Fibroblast of peridontal ligament (primary cell): ENCODE measurements at regions not wholly inside any gene's neighbourhood (a gene's known extent, or its start where the extent isn't known, plus 50 kb on each side); places are given as distances from the start of the nearest gene placed in this dataset.
A peak's percentile ranks its signal among the peaks of the same experiment; 100 is the strongest.

ENCODE experiments used
- DNase-seq: peaks from one replicate; pipeline ENCODE4 v3.0.0-alpha.2; 2010; ENCODE audit errors: extremely low read depth

DNA sequence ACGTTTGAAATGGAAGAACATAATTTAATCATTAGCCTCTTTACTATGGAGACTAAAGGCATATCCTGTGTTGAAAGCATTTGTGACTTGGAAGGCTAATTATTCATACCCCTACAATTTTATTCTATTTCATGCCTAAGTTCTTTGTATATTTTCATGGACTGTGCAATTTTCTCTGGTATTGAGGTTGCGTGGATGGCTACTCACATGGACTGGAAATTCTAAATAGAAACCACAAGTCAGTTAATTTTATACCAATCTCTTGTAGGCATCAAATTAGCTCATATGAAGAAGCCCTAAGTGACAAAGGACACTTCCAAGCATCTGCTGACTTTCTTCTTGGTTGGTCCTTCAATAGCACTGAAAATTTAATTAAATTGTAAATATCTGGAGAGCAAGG is 1353.5 kb downstream of the ROBO1 start:
- DNase-seq: no peak

DNA sequence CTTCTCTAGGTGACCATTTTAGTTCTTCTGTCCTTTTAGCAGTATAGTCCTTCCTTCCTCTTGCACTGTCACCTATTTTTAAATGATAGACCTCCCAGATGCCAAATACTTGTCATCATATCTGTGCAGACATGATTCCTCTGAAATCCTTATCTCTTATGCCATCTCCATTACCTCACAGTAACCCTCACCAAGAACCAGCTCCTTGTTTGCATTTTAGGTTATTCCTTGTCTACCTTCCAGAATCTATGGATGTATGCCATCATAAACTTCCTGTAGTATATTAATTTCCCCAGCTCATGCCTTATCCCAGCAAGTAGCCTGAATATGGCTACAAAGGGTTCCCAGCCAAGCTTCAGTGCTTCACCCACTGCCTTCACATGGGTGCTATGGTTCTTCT is 1347.2 kb downstream of the ROBO1 start:
- DNase-seq: no peak

DNA sequence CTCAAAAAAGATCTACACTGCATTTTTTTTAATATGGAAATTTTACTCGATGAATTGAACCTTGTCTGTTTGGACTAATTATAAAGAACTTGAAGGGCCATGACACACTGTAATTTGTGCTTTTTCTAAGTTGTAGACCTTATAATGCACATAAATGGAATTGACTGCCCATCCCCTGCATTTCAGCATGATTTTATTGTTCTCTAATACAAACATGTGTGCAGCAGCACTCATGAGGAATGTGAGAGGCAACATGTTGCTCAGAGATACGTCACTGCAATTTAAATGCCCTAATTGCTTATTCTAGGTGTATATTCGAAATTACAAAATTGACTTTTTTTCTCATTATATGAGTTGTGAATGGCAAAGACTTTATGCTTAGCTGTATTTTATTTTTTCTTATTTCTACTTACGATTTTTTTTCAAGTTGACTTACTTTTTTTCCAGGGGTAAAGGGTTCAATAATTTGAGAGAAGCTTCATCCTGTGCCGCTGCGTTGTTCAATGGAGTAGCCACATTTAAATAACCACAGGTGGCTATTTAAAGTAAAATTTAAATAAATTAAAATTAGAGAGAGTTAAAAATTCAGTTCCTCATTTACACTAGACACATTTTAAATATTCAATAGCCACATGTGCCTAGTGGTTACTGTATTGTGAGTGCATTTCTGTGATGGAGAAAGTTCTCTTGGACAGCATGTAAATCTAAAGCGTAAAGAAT is 1346.4 kb downstream of the ROBO1 start:
- no peak for DNase-seq

DNA sequence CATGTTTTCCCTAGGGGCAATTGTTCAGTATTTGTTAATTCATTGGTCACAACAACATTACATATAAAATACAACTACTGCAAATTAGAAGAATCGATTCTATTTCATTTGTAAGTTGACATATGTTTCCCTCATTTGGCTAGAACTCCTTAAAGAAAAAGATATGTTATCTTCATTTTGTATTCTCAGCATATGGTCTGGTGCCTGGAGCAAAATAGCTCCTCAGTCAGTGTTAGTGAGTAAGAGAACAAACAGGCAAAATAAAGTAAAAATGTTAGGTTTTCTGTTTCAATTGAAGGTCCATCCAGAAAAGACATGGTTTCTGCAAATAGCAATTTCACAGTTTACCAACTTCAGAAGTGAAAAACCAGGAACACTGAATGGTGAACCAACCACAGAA is 1343.1 kb downstream of the ROBO1 start:
- DNase-seq: no peak

DNA sequence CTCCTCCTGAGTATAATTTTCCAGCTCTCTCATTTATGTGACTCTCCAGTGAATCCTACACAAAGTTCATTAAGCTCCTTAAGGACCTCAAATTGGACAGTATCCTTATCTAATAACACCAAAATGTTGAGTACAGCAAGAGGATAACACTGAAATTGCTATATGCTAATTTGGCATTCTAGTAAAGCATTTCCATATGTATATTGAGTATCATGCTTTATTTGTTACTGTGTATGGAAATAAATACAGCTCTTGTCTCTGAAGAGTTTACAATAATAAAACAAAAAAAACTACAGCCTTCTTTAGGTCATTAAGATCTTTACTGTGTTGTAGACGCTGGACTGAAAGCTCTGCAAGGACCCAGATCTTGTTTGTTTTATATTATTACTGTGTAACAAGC is 1341.3 kb downstream of the ROBO1 start:
- DNase-seq: no peak

DNA sequence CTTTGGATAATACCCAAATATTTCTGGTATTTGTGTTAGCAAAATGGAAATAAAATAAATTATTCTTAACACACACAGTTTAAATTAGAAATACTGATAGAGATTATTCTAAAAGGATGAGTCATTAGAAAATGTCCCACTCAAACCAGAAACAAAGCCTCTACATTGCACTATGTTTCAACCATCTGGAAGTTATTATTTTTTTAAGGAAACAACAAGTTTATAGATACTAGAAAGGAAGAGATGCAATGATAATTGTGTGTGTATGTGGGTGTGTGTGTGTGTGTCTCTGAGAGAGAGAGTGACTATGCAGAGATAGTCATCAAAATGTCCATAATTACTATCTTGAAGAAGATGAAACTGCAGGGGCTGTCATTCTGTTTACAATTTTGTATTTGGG is 1340.5 kb downstream of the ROBO1 start:
- peak; percentile 1 for DNase-seq

DNA sequence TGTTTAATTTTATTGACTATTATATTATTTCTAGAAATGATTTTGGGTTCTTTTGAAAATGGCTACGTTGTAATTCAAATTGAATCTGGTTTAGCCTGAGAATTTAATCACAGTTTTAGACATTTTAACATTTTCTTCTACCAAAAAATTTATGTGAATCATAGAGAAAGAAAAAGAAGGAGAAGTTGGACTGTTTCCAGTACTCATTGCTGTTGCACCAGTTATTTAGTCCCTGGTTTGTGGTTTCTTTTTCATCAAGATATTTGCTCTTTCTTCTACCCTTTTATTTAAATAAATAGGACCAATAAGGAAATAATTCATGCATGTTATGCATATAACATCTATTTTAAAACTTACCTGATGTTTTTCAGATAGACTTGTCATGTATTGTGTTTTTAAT is 1337.1 kb downstream of the ROBO1 start:
- DNase-seq: no peak

DNA sequence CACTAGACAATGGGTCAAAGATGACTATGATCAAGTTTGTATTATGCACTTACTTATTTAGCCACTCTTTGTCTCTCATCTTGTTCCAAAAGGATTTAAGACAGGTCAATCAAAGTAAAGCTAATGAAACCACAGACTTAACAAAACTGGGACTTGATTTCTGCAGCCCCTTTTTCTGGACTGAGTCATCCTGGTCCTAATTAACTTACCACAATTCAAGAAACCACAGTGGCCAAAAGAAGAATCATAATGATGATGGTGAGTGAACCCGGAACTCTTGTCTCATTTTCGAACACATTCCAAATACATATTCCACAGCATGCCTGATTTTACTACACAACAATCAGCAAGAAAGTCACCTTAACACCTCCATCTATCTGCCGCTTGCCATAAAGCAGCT is 1333.0 kb downstream of the ROBO1 start:
- DNase-seq: peak; percentile 1

DNA sequence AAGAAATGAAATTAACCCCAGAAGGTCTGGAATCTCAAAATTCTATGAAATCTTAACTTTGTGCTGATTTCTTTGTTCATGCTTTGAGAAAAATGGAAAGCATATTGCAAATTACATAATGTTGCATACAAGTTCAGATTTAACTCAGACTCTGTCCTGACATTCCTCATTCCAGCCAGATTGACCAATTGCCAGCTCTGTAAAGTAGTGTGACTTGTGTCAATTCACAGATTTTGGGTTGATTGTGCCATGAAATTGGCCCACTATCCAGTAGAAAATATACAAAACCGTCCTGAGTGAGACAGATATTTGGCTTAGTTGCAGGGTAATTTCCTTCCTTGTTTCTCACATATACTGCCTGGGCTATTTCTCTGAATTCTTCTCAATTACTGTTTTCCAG is 1312.6 kb downstream of the ROBO1 start:
- no peak for DNase-seq

DNA sequence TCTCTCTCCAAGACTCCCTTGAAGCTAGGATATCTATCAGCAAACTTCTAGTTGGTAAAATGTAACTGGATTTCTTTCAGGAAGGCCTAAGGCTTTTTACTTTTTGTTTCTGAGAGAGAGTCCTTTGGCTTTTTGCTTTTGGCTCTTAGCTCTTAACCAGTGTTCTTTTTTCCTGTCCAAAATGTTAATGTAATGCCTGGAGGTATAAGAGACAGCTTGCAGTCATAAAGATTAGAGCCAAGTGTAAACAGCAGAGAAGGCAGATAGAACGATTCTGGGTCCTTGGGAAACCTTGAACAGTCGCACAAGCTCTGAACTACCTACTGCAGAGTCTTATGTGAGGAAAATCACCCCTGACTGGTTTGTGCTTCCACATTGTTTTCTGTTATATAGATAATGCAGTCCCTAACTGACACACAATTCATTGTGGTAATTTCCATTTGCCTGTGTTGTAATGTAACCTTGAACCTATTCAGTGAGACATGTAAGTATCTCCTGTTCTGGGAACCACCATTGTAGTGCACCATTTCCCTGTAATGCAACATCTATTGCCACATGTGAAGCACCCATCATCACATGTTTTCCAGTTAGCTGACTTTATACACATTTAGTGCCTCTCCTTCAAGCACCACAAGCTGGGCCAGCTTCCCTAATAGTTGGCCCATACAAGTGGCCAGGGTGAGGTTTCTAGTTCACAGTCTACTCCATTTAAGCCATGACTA is 1311.9 kb downstream of the ROBO1 start:
- no peak for DNase-seq

DNA sequence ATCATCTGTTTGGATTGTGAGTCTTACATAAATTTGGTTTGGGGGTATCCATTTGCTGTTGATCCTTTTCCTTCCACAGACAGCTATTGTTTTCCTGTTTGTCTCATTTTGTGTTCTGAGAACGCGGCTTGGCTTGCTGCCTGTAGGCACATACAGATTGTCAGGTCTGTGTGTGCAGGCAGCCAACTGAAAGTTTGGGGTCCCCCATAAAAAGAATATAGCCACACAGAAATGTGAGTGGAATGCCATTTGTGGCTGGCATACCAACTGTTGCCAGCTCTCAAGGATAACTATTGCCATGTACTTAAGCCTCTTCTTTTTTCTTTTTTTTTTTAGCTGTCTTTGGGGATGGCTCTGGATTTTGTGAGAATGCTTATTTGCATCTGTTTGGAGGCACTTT is 1308.0 kb downstream of the ROBO1 start:
- no peak for DNase-seq

DNA sequence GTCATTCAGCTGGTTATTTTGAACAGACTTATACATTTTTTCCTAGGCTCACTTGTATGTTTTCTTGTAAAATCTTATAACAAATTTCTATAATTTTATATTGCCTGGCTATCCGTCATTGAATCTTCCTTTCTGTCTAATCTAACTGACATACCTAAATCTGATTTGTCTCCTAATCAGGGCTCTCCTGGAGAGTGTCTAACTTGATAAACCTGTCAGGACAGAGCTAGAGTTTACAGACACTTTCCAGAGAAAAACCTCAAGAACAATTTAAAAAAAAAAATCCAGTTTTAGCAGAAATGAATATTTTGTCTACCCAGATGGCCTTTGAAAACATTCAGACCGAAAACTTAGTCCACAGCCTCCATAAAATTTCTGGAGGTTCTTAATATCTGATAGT is 1305.8 kb downstream of the ROBO1 start:
- DNase-seq: no peak

DNA sequence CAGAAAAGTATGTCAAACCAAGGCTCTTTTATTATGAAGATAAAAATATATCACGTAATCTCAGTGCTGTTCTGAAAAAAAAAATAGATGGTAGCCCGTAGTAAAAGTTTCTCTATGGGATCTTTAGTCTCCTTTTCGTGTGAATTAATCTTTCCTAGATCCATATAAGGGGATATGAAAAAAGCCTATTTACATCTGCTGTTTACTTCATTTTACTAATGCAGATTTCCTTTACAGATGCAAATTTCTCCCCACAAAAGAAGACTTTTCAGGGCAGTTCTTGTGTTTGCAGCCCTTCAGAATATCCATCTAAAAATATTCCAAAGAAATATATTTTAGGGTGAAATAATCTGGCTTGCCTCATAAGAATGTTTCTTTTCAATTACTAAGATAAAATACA is 1291.7 kb downstream of the ROBO1 start:
- no peak for DNase-seq

DNA sequence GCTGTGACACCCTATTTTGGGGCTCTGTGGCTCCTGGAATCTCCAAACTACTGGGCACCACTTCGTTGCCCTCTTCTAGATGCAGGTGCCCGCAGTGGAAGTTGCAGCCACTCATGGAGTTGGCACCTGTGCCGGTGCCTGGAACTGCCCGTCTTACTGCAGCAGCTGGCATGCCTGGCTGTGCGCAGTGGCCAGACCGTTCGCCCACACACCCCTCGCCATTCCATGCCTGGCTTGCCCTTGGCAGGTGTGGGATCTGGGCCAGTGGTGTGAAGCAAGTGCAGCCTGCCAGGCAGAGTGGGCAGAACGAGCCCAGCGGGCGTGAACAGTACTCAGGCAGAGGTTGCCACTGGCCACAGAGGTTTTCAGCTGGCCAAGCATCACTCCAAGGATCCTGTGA is 1286.7 kb downstream of the ROBO1 start:
- DNase-seq: no peak

DNA sequence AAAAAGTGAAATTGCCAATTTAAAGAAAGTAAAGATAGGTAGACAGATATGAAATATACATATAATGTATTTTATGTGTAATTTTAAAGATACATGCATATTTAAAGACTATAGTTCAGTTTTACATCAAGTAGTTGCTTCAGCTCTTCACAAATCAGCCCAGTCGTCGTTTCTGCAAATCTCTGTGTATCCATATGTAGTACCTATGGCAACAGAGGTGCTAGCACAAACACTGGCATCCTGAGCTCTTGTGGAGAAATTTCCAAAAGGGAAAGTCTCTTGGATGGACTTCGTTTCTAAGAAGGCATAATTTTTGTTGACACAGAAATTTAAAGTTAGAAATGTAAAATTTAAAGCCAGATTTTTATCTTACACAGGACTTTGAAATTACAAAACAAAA is 1284.7 kb downstream of the ROBO1 start:
- DNase-seq: no peak

DNA sequence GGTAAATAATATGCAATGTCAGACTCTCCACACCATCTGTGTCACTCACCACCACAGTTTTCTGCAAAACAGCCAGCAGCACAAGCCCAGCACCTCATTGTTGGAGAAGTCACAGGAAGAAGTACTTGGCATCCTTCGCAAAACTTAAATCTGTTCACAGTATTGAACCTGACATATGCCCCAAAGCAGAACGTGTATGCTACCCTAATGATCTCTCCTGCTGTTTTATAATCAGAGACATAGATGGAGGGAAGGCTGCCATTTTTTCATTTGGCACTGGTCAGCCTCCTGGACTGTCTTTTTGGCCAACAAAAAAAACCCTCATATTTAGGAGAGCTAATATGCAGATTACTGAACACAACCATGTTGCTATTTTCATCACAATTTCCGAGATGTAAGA is 1272.9 kb downstream of the ROBO1 start:
- no peak for DNase-seq

DNA sequence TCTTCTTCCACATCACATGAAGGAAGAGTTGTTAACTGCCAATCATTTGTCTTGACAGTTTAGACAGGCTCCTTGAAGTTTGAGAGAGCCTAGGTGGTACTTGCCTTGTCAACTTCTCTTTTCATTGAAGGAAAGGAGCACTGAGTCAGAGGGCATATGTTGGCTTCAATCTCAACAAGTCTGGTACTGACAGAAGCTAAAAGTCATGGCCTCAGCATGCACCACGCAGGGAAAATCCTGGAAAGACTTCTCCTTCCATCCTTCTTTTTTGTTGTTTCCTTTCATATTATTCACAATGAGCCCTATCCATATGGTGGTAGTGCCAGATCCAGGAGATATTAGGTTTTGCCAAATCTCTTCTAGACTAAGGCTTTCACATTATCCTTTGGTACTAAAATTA is 1272.5 kb downstream of the ROBO1 start:
- no peak for DNase-seq

DNA sequence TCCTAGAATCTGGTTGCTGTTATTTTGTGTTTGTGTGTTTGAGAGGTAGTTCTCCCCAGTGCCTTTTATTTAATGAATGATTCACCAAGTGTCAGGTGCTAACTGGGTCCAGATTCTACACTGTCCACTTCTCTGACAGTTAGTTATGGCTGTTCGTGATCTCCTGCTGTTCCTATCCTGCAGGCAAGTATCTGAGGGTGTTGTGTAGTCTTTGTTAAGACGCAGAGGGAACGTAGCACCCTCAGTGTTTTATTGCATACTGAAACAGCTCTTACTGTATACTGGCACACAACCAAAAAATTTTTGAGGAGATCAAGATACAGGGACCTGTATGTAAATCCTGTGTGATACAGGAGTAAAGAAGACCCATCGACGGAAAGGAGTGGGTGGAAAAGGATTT is 1271.3 kb downstream of the ROBO1 start:
- no peak for DNase-seq

DNA sequence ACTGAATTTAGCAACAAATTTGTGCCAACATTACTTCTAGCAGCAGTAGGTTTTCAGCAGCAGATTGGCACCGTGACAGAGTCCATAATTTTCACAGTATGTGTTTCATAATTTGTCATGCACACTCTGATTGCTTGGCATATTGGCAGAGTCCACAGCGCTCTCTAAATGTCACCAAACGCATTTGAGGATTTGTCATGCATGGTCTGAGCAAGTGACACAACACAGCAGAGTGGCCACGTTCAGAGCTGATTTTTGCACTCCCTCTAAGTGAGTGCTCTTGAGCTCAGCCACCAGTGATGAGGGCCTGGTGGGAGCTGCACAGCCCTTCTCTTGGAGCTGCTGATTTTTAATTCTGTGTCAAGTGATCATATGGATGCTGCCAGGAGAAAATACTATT is 1270.8 kb downstream of the ROBO1 start:
- no peak for DNase-seq

DNA sequence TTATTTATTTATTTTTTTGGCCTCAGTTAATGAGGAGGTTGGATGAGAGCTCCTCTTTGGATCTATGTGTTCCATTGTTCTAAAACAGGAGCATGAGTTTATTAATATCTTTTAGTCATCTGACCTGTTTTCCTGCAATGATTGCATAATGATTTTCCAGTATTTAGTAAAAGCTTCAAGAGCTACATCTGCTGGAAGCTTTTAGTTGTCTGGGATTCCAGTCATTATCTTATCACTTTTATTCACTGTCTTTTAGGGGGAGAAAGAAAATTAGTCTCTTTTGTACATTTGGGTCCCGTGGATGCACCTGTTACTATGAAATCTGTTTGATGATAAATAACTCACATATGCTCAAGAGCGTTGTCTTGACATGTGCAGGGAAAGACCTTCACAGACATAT is 1270.0 kb downstream of the ROBO1 start:
- DNase-seq: peak; percentile 1

DNA sequence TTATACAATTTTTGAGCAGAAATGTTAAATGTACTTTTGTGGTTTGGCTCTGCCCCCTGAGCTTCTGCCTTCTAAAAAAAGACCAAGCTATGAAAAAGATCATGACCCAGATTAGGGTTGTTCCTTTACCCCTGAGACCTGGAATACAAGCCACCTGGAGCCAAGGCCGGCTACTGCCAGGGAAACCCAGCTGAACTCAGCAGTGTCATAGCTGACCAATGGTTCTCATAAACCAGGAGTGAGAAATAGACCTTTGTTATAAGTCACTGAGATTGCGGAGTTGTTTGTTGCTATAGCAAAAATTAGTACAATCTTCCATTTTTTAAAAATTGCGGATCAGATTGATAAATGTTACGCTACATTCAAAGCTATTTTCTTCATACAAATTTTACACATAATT is 1261.7 kb downstream of the ROBO1 start:
- no peak for DNase-seq

DNA sequence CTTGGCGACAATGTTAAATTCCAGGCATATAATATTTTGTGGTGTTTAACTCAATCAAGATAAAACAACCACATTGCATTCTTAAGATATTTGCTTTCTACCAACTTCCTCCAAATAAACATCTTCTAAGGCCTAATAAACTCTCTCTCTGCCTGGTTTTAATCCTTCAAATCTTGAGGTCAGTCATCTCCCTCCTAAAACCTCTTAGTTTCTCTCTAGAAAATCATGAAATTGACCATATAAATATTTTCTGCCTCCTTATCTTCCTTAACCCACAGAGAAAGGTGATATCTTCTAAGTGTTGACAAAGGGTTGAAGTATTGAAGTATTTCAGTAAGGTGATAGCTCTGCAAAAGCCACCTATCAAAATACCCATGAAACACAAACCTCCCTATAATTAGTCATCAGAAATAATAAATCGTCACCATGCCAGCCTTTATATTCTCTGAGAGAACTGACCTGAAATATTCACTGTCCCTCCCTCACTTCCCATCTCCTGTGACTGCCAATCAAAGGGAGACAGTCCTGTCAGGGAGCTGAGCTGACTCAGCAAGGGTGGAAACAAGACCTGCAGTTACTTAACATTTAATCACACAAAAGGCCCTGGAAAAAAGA is 1261.1 kb downstream of the ROBO1 start:
- peak; percentile 1 for DNase-seq
